SK-N-SH treated with all-trans-retinoic acid at 6 μM for 48 hours (cell line): ENCODE measurements at regions not wholly inside any gene's neighbourhood (a gene's known extent, or its start where the extent isn't known, plus 50 kb on each side); places are given as distances from the start of the nearest gene placed in this dataset.

Source experiments
- ARNTL ChIP-seq: fragments of 450-650 bp; formaldehyde crosslinking; IDR thresholded peaks from 2 replicates; pipeline ENCODE4 v1.5.0; 2020; ENCODE audit warnings: low read depth, mild to moderate bottlenecking, moderate library complexity, borderline replicate concordance
- CREB5 ChIP-seq: fragments of 250-450 bp; sonication (Bioruptor Pico); IDR thresholded peaks from 2 replicates; pipeline ENCODE4 v1.5.1; 2020; ENCODE audit warnings: low read depth, mild to moderate bottlenecking, moderate library complexity
- CSDC2 ChIP-seq: fragments of 250-450 bp; sonication (Bioruptor Pico); IDR thresholded peaks from 2 replicates; pipeline ENCODE4 v1.5.0; 2020; ENCODE audit warnings: mild to moderate bottlenecking, moderate library complexity
- OSR1 ChIP-seq: fragments of 250-450 bp; sonication (Bioruptor Pico); IDR thresholded peaks from 2 replicates; pipeline ENCODE4 v1.8.0; 2022; ENCODE audit warnings: moderate library complexity, mild to moderate bottlenecking, inconsistent platforms
- RARB ChIP-seq: fragments of 250-450 bp; sonication (Bioruptor Pico); IDR thresholded peaks from 2 replicates; pipeline ENCODE4 v1.8.0; 2021; ENCODE audit warnings: mild to moderate bottlenecking, moderate library complexity
- TSHZ2 ChIP-seq: fragments of 250-450 bp; sonication (Bioruptor Pico); IDR thresholded peaks from 2 replicates; pipeline ENCODE4 v1.5.0; 2020; ENCODE audit warnings: mild to moderate bottlenecking, moderate library complexity
- ZFP30 ChIP-seq: fragments of 450-650 bp; formaldehyde crosslinking; IDR thresholded peaks from 2 replicates; pipeline ENCODE4 v1.5.0; 2022; ENCODE audit warnings: mild to moderate bottlenecking, moderate library complexity
- ZNF8 ChIP-seq: fragments of 450-650 bp; formaldehyde crosslinking; IDR thresholded peaks from 2 replicates; pipeline ENCODE4 v1.5.0; 2020; ENCODE audit warnings: mild to moderate bottlenecking, moderate library complexity
- TF ChIP-seq, protein P1 (sequence below): fragments of 250-450 bp; sonication (Bioruptor Pico); IDR thresholded peaks from 2 replicates; pipeline ENCODE4 v1.8.0; 2021; ENCODE audit warnings: low read depth, mild to moderate bottlenecking, moderate library complexity, borderline replicate concordance
- TF ChIP-seq, protein P2 (sequence below): fragments of 250-450 bp; sonication (Bioruptor Pico); IDR thresholded peaks from 2 replicates; pipeline ENCODE4 v1.8.0; 2020; ENCODE audit warnings: mild to moderate bottlenecking, moderate library complexity, borderline replicate concordance

DNA sequence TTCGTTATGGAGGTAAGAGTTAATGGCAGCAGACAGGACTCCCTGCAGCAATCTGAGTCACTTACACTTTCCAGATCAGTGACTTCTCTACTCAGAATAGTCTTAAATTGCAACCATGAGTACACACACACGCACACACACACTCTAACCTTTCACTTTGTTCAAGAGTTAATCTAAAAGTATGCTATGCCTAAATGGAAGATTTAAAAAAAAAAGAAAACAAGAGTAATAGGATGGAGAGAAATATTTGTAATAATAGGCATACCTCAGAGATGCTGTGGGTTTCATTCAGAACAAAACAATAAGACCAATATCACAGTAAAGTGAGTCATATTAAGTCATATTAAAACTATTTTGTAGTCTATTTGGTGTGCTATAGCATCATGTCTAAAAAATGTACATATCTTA lies 969.1 kb upstream of the PCDH10 start:
- no peak for TF ChIP-seq CSDC2 (CRISPR knock-in tag)
- no peak for TF ChIP-seq ARNTL
- TF ChIP-seq, protein P1, sequence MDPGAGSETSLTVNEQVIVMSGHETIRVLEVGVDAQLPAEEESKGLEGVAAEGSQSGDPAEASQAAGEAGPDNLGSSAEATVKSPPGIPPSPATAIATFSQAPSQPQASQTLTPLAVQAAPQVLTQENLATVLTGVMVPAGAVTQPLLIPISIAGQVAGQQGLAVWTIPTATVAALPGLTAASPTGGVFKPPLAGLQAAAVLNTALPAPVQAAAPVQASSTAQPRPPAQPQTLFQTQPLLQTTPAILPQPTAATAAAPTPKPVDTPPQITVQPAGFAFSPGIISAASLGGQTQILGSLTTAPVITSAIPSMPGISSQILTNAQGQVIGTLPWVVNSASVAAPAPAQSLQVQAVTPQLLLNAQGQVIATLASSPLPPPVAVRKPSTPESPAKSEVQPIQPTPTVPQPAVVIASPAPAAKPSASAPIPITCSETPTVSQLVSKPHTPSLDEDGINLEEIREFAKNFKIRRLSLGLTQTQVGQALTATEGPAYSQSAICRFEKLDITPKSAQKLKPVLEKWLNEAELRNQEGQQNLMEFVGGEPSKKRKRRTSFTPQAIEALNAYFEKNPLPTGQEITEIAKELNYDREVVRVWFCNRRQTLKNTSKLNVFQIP (CRISPR knock-in tag) = no peak
- TF ChIP-seq OSR1 (CRISPR knock-in tag) = no peak
- no peak for TF ChIP-seq RARB
- no peak for TF ChIP-seq TSHZ2
- TF ChIP-seq, protein P2, sequence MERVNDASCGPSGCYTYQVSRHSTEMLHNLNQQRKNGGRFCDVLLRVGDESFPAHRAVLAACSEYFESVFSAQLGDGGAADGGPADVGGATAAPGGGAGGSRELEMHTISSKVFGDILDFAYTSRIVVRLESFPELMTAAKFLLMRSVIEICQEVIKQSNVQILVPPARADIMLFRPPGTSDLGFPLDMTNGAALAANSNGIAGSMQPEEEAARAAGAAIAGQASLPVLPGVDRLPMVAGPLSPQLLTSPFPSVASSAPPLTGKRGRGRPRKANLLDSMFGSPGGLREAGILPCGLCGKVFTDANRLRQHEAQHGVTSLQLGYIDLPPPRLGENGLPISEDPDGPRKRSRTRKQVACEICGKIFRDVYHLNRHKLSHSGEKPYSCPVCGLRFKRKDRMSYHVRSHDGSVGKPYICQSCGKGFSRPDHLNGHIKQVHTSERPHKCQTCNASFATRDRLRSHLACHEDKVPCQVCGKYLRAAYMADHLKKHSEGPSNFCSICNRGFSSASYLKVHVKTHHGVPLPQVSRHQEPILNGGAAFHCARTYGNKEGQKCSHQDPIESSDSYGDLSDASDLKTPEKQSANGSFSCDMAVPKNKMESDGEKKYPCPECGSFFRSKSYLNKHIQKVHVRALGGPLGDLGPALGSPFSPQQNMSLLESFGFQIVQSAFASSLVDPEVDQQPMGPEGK (CRISPR knock-in tag) = no peak
- no peak for TF ChIP-seq CREB5 (CRISPR knock-in tag)
- no peak for TF ChIP-seq ZNF8 (CRISPR knock-in tag)
- TF ChIP-seq ZFP30 (CRISPR knock-in tag) = no peak
